NCI-H446 (cell line): ENCODE measurements at regions not wholly inside any gene's neighbourhood (a gene's known extent, or its start where the extent isn't known, plus 50 kb on each side); places are given as distances from the start of the nearest gene placed in this dataset.
"Not testable (repeated sequence)": the region's sequence is repeated elsewhere in the genome, so short reads cannot be mapped to it uniquely, and the experiment has no call there.

Source experiments
- DNase-seq, 2 experiments: peaks; one replicate each; lab custom pipeline; 2025; lab: John Stamatoyannopoulos, UW

DNA sequence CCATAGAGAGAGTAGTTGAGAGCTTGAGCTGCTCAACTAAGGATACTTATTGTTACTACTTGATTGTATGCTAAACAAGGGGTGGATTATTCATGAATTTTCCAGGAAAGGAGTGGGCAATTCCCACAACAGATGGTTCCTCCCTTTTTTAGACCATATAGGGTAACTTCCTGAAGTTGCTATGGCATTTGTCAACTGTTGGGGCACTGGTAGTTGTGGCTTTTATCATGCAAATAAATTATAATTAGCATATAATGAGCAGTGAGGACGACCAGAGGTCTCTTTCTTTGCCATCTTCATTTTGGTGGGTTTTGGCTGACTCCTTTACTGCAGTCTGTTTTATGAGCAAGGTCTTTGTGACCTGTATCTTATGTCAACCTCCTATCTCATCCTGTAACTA is 1403.5 kb upstream of the PABPC4L start:
- DNase-seq, result no peak

DNA sequence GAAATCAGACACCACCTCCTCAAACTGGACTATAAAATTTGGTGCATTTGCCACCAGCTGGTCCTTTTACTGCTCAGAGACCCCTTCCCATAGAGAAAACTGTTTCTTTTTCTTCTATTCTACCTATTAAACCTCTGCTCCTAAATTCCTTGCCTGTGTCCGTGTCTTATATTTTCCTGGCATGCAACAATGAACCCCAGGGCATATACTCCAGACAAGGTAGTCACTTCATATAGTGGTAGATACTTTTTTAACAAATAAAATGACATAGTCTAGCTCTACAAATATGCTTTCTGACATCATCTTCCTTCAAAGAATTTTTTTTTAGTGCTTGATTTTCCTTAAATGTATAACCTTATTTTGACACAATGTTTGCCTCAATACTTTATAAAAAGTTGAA is 1402.9 kb upstream of the PABPC4L start:
- no peak for DNase-seq

DNA sequence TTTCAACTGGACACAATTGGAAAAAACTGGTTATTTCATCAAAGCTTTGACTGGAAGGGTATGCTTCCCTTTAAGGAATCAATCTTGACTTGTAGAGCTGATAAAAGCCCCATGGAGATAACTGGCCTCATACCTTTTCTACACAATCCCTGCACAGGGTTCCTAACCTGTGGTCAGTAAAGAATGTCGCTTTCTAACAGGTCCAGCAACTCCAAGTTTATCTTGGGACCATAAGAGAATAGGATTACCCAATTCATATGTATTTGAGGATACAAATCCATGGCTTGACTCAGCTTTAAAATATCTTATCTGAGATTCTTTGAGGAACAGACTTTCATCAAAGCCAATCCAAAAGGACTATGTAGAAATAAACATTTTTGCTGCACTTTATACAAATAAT is 1399.8 kb upstream of the PABPC4L start:
- DNase-seq, result no peak

DNA sequence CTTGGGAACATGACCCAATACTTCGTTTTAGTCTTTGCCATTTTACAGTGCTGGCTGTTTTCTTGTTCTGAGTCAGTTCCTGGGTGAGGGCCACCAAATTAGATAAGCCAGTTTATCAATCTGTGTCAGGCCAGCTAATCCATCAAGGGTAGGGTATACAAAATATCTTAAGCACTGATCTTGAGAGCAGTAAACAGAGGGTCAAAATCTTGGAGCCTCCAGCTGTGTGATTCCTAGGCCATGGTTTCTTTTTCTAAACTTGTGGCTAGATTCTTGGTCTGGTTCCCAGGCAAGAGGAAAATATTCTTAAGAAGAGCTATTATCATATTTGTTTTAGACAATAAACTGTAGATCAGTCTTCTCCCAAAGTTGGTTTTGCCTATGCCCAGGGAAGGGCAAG is 1396.6 kb upstream of the PABPC4L start:
- no peak for DNase-seq

DNA sequence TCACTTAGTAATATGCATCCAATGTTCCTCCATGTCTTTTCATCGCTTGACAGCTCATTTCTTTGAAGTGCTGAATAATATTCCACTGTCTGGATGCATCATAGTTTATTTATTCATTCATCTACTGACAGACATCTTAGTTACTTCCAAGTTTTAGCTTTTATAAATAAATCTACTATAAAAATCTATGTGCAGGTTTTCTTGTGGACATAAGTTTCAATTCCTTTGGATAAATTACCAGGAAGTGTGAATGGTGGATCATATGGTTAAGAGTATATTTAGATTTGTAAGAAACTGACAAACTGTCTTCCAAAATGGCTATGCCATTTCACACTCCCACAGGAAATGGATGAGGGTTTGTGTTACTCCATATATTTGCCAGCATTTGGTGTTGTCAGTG is 1392.9 kb upstream of the PABPC4L start:
- no peak for DNase-seq

DNA sequence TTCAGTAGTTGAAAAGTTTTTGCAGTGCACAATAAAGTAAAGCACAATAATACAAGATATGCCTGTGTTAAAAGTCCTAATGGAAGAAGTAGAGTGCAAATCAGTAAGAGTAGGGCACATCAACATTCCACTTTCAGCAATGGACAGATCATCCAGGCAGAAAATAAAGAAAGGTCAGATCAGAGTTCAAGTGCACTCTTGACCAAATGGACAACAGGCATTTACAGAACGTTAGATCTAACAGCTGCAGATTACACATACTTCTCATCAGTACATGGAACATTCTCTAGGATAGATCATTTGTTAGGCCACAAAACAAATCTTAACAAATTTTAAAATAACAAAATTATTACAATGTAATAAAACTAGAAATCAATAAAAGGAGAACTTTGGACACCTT is 1373.5 kb upstream of the PABPC4L start:
- no peak for DNase-seq

DNA sequence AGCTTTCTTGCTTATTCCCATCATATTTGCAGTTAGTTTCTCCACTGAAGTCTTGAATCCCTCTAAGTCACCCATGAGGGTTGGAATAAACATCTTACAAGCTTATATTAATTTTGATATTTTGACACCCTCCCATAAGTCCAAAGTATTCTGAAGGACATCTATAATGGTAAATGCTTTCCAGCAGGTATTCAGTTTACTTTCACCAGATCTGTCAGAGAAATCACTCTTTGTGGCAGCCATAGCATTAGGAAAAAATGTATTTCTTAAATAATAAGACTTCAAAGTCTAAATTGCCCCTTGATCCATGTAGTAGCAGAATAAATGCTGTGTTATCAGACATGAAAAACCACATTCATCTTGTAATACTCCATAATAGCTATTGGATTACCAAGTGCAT is 1371.7 kb upstream of the PABPC4L start:
- no peak for DNase-seq

DNA sequence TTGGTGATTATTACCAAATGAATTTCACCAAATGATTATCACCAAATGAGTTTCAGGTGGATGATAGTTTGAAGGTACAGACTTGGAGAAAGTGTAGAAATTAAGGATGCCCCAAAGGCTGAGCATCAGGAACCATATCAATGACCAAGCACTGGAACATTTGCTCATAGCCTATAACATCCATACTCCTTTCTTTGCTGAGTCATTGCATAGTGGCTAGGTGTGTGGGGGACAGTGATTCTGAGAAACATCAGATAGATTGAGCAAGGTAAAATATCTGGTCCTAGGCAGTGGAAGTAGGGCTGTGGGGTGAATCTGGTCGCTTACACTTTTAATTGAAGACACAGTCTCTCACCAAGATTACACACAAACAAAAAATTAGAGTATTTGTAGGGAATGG is 1362.5 kb upstream of the PABPC4L start:
- DNase-seq, result no peak

DNA sequence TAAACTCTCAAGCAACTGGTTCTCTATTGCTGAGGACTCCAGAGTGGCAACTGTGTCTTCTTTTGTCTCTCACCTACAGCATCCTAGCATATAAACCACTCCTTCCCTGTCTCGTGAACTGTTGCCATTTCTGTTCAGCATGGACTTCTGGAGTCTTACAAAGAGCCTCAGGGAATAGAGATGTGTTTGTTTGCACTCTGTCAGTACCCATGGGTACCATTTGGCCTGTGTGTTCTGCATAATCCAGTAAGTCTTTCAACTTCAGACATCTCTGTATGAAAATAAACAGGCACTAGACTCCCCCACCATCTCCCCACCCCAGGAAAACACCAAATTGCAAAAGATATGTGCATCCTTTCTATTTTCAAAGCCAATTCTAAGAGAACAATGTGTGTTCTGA is 1351.6 kb upstream of the PABPC4L start:
- no peak for DNase-seq

DNA sequence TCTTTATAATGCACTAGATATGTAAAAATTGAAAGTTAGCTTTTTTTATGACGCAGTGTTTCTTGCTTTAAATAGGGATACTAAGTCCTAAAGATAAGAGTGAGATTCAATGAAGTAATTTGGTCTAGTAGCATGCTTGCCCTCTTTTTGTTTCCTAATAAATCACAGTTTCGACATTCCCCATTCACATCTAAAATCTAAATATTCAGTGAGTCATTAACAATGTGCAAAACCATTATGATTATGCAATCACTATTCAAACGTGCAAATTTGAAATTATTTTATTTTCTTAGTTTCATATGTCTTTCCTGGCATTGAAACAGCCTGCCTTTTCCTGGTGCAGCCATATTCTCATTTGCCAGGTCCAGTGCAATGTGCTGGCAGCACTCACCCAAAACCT is 1350.5 kb upstream of the PABPC4L start:
- DNase-seq, result no peak

DNA sequence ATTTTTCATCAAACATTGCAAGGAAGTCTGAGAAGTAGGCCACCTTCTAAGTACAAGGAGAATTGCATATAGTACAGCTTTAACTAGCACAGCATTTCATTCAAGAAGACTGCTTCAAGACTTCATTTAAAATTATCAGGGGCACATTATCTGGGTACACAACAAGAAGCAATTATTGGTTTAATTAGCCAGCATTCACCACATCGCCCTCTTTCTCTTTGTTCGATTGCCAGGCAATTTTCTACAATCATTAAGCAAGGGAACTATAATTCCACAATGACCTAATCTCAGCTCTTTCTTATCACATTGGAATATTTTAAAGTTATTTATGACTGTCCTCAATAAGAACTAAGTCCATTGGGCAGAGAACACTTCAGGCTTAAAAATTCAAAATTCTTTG is 1347.1 kb upstream of the PABPC4L start:
- DNase-seq, result no peak

DNA sequence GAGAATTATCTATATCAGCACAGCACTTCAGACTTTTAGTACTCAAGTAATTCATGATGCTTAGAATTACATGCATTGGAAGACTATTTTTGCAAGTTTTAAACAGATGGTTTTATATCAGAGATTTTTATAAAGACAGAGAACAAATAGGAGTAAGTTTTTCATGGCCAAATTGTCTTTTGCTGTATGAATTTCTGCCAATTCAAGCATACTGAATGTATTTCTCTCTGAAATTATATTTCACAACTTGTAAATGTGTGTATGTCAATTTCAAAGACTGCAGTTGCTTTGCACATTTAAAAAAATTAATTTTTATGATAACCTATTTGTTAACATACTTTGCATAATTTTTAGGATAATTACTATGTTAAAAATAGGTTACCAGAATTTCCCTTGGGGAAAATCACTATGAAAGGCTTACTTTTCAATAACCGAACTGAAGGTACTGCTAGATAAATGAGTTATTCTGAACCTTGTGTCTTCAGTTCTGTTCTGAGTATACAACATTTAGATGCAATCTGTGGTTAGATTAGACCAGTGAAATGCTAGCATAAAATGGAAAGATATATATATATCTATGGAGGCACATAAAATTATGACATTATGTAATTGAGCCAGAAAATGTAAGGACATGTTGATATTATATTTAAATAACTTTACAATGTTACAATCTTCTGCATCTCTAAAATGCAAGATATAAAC is 1344.2 kb upstream of the PABPC4L start:
- no peak for DNase-seq

DNA sequence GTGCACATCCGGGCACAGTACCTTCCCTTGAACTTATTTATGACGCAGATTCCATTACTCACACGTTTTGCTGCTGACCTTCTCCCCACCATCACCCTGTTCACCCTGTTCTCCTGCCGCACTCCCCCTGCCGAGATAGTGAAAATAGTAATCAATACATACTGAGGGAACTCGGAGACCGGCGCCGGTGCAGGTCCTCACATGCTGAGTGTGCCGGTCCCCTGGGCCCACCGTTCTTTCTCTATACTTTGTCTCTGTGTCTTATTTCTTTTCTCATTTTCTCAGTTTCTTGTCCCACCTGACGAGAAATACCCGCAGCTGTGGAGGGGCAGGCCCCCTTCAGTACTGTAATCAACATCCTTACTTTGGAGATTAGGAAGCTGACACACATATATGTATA is 1337.1 kb upstream of the PABPC4L start:
- DNase-seq, result no peak

DNA sequence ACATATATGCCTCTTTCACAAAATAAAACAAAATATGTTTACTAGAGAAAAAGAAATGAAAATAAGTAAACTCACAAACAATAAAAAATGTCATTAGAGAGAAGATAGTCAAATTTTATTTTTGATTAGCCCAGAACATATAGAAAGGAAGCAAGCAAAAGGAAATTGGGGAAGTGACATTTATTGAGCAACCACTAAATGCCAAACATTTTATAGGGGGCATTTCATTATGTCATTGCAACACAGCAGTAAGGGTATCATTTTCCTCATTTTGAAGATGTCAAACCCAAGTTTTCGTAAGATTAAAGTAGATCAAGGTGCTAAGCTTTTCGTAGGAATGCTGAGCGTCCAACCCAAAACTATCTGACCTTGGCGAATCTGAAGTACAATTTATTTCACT is 1331.5 kb upstream of the PABPC4L start:
- DNase-seq, result no peak

DNA sequence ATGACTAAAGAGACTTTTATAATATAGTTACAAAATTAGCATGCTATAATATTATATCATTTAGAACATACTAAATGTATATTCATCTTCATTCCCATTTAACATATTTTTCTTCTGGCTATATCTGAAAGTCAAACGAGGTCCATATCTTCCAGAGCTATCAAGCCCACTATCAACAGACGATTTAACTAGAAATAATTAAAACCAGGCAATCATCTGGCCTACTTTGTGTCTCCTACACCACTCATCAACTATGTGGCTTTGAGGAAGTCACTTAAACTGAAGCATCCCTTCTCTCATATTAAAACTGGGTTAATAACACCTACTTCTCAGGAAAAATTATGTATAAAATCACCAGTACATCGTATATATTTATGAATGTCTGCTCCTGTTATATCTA is 1330.5 kb upstream of the PABPC4L start:
- DNase-seq, result no peak

DNA sequence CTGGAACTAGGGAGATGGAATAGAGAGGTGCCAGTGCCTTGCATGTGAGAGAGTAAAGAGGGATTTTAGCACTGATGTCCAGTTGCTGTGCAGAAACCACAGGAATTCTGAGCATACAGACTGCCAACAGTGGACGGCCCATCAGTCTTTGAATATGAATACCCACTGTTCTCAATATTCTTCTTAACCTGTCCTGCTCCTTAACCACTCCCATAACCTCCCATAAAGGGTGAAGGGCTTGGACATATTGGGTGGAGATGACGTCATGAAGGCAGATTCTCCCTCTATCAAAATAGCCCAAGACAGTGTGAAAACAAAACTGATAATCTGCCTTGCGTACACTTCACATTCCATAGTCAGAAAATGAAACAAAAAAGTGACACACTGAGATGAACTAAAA is 1313.7 kb upstream of the PABPC4L start:
- no peak for DNase-seq

DNA sequence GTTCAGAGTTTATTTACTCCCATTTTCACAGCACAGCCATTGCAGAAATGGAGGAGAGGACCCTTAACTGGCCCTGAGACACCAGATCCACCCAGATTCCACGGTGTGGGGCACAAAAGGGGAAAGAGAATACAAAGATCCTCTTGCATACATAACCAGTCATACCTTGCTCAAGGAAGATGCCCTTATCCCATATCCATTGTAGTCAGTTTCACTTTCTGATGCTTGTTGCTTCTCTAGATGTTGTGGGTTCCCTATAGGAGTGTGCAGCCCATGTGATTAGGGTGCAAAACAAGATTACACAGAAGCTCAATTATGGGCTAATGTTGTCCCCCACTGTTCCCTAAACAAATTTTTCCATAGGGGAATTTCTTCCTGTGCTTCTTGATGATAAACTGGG is 1309.0 kb upstream of the PABPC4L start:
- no peak for DNase-seq

DNA sequence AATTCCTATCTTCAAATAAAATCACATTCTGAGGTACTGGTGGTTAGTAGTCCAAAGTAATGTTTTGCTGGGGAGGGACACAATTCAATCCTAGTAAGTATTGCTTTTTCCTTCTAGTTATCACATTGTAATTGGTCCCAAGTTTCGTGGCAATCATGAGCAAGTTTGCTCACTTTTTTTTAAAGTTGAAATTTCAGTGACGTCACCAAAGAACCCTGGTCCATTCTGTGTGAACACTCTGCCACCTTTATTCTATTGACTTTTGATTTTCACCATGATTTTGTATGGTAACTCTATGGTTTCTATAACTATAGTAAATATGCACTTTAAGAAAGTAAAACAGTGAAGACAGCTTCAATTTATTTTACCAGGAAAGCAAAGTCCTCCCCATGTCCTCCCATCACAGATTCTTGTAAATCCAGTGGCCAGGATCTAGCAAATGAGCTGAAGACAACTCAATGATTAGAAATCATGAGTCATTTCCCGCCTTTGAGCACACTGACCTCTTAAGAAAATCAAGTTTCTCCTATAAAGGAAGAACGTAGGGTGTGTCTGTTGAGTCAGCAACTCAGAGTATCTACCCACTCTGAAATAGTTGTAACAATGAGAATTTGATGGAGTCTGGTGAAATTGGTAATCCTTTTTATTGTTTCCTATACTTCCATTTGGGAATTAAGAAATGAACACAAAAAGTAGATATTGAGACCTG is 1306.6 kb upstream of the PABPC4L start:
- DNase-seq, result no peak

DNA sequence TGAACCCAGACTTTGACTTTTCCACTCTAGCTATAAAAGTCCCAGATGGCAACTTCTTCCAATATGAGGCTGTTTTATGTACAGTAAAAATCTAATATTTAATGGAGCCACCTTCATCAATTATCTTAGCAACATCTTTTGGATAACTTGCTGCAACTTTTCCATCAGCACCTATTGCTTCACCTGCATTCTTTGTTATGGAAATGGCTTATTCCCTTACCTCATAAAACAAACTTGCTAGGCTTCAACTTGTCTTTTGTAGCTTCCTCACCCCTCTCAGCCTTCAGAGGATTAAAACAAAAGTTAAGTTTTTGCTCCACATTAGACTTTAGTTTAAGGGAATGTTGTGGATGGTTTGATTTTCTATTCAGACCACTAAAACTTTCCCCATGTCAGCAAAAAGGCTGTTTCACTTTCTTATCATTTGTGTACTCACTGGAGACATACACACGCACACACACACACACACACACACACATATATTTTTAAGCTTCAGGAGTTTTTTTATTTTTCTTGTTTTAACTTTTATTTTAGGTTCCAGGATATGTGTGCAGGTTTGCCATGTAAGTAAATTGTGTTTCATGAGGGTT is 1296.1 kb upstream of the PABPC4L start:
- no peak for DNase-seq

DNA sequence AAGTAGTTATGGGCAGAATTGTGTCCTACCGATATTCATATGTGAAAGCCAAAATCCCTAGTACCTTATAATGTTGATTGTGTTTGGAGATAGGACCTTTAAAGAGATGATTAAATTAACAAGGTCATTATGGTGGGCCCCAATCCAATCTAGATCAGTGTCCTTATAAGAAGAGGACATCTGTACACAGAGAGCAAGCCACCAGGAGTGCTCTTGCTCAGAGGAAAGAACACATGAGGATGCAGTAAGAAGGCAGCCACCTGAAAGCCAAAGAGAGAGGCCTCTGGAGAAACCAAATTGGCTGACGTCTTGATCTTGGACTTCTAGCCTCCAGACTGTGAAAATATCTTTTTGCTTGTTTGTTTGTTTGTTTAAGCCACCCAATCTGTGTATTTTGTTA is 1290.8 kb upstream of the PABPC4L start:
- no peak for DNase-seq

DNA sequence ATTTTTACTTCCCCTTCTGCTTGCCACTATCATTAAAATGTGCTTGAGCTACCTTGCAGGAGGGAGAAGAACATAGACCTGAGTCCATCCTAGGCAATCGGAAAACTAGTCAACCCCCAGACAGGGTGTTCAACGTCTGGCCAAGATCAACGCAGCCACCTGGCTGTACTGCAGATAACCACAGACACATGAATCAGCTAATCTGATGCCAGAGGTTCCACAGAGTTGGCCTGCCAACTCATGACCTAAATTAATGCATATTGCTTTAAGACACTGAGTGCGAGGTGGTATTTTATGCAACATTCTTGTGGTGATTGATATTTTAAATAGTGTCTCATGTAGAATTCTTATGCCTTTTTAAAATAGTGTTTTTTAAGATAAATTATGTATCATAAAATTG is 1283.8 kb upstream of the PABPC4L start:
- no peak for DNase-seq

DNA sequence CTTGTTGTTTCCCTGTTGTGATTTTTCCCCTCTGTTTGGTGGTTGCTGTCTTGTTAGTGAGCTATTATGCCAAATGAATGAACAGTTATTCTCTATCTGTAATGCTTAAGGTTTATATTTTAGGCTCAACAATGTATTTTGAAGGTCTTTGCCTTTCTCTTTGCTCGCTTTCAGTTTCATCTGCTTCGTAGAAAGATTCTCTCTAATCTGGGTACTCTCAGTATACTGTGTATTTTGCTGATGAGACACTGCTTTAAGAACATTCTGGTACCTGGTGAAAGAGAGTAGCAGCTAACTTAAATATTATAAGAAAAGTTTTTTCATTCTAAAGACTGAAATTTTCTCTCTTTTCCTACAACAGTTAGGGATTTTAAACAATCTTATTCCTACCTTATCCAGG is 1274.7 kb upstream of the PABPC4L start:
- DNase-seq, result no peak

DNA sequence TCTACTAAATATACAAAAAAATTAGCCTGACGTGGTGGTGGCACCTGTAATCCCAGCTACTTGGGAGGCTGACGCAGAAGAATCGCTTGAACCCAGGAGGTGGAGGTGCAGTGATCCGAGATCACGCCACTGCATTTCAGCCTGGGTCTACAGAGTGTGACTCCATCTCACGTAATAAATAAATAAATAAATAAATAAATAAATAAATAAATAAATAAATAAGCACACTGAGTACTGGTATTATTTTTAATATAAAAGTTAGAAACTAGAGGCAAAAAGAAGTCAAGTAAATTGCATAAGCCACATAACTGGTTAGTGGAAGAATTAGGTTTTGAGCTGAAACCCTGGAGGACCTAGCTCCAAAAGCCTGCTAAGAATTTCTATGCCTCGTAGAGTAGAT is 1262.7 kb upstream of the PABPC4L start:
- no peak for DNase-seq

DNA sequence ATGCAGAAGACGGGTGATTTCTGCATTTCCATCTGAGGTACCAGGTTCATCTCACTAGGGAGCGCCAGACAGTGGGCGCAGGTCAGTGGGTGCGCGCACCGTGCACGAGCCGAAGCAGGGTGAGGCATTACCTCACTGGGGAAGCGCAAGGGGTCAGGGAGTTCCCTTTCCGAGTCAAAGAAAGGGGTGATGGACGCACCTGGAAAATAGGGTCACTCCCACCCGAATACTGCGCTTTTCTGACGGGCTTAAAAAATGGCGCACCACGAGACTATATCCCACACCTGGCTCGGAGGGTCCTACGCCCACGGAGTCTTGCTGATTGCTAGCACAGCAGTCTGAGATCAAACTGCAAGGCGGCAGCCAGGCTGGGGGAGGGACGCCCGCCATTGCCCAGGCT is 1246.0 kb upstream of the PABPC4L start:
- DNase-seq, result not testable (repeated sequence)
